Peyer's patch (tissue), 4 donors: ENCODE measurements at regions not wholly inside any gene's neighbourhood (a gene's known extent, or its start where the extent isn't known, plus 50 kb on each side); places are given as distances from the start of the nearest gene placed in this dataset.

Source experiments
- DNase-seq, 3 donors: peaks; one replicate each; pipeline ENCODE4 v3.0.0-alpha.2; 2017 to 2019
- H3K27ac ChIP-seq, 4 donors: fragments of 200-600 bp; sonication (generic); one replicate each; pipeline ENCODE4 v1.5.1; 2016 to 2019
- H3K27me3 ChIP-seq, 2 donors: fragments of 200-600 bp; sonication (generic); one replicate each; pipeline ENCODE4 v1.5.1; 2019
- H3K36me3 ChIP-seq, 3 donors: fragments of 200-600 bp; sonication (generic); one replicate each; pipeline ENCODE4 v1.5.1; 2016 to 2019
- H3K4me1 ChIP-seq, 4 donors: fragments of 200-600 bp; sonication (generic); one replicate each; pipeline ENCODE4 v1.5.1; 2016 to 2019
- H3K4me3 ChIP-seq, 4 donors: fragments of 200-600 bp; sonication (generic); 1 replicate in 3 of 4; 2 replicates in 1 of 4; pipeline ENCODE4 v1.5.1; 2016 to 2019; ENCODE audit warnings: mild to moderate bottlenecking in 1 of 4
- H3K9me3 ChIP-seq, 4 donors: fragments of 200-600 bp; sonication (generic); one replicate each; pipeline ENCODE4 v1.5.1; 2016 to 2019; ENCODE audit warnings: mild to moderate bottlenecking in 1 of 4
- CTCF ChIP-seq, 6 experiments: fragments of 450-650 bp in 4 of 6; fragments of 200-600 bp in 2 of 6; sonication (generic) in 1 of 6; IDR thresholded peaks; one replicate each; pipeline ENCODE4 v1.5.1; 2017 to 2019; ENCODE audit warnings: antibody characterized with exemption in 6 of 6, mild to moderate bottlenecking in 3 of 6, moderate library complexity in 1 of 6
- POLR2A ChIP-seq, 2 donors: fragments of 450-650 bp; IDR thresholded peaks; one replicate each; pipeline ENCODE4 v1.5.1; 2017; ENCODE audit warnings: antibody characterized with exemption in 2 of 2, mild to moderate bottlenecking in 2 of 2, moderate library complexity in 2 of 2

- no peak for DNase-seq
- no peaks in the 10 kb centered on the region for H3K36me3 ChIP-seq
- H3K9me3 ChIP-seq: peaks cover 0 to 4% (median 0%) of the 10 kb centered on the region in 4 donors
- H3K27ac ChIP-seq: no peak overlapping the region
- TF ChIP-seq POLR2A (IDR thresholded peaks at IDR 0.05): no peak
- no peak for TF ChIP-seq CTCF (IDR thresholded peaks at IDR 0.05)
- no peaks in the 10 kb centered on the region for H3K4me1 ChIP-seq
- no peak overlapping the region for H3K4me3 ChIP-seq
- H3K27me3 ChIP-seq: no peaks in the 10 kb centered on the region
Measured at GRCh38 chr5:135158314-135158697, 124.3 kb upstream of the PITX1 start.

GRCh38 chr5:135157421-135158313 lies 123.6 kb upstream of the PITX1 start:
- Histone ChIP-seq H3K27ac (no peak overlapping the region), H3K27me3 (no peaks in the 10 kb centered on the region), H3K36me3 (no peaks in the 10 kb centered on the region), H3K4me1 (no peaks in the 10 kb centered on the region), H3K9me3 (peaks cover 0 to 4% (median 0%) of the 10 kb centered on the region in 4 donors), H3K4me3 (no peak overlapping the region)
- DNase-seq: no peak
- TF ChIP-seq CTCF (IDR thresholded peaks at IDR 0.05) (no peak), POLR2A (IDR thresholded peaks at IDR 0.05) (no peak)

GRCh38 chr5:135156715-135157404 lies 122.8 kb upstream of the PITX1 start:
- no peaks in the 10 kb centered on the region for H3K4me1 ChIP-seq
- no peaks in the 10 kb centered on the region for H3K36me3 ChIP-seq
- no peaks in the 10 kb centered on the region for H3K27me3 ChIP-seq
- TF ChIP-seq POLR2A (IDR thresholded peaks at IDR 0.05): no peak
- no peak for TF ChIP-seq CTCF (IDR thresholded peaks at IDR 0.05)
- no peak overlapping the region for H3K27ac ChIP-seq
- DNase-seq: no peak
- no peak overlapping the region for H3K4me3 ChIP-seq
- H3K9me3 ChIP-seq: peaks cover 0 to 4% (median 0%) of the 10 kb centered on the region in 4 donors

GRCh38 chr5:135156337-135156714 lies 122.3 kb upstream of the PITX1 start:
- no peaks in the 10 kb centered on the region for H3K27me3 ChIP-seq
- no peak overlapping the region for H3K27ac ChIP-seq
- no peak for DNase-seq
- H3K4me1 ChIP-seq: no peaks in the 10 kb centered on the region
- H3K9me3 ChIP-seq: peaks cover 0 to 4% (median 0%) of the 10 kb centered on the region in 4 donors
- H3K4me3 ChIP-seq: no peak overlapping the region
- H3K36me3 ChIP-seq: no peaks in the 10 kb centered on the region
- TF ChIP-seq CTCF (IDR thresholded peaks at IDR 0.05) (no peak), POLR2A (IDR thresholded peaks at IDR 0.05) (no peak)

- Histone ChIP-seq H3K4me3 (no peak overlapping the region), H3K4me1 (no peaks in the 10 kb centered on the region), H3K36me3 (no peaks in the 10 kb centered on the region), H3K27ac (no peak overlapping the region), H3K27me3 (no peaks in the 10 kb centered on the region), H3K9me3 (peaks cover 0 to 4% (median 0%) of the 10 kb centered on the region in 4 donors)
- TF ChIP-seq CTCF (IDR thresholded peaks at IDR 0.05) (no peak), POLR2A (IDR thresholded peaks at IDR 0.05) (no peak)
- DNase-seq: no peak
Measured at GRCh38 chr5:135155616-135156214, 121.7 kb upstream of the PITX1 start.
